HCT116 (cell line): ENCODE measurements at regions not wholly inside any gene's neighbourhood (a gene's known extent, or its start where the extent isn't known, plus 50 kb on each side); places are given as distances from the start of the nearest gene placed in this dataset.

ENCODE experiments used
- ATAC-seq: fragments of 200-7000 bp; cut with Tn5 transposase; 2 replicates; pipeline ENCODE4 v1.9.1; 2020; ENCODE audit warnings: mild to moderate bottlenecking, moderate library complexity
- BruUV-seq: library from RNA; stranded (reverse); fragments of 400-500 nt; replicated peaks from 2 replicates; lab custom pipeline; 2021; lab: Mats Ljungman, UMichigan
- CTCF ChIA-PET: fragments of 300-600 bp; sonication (Branson Sonifier 250); formaldehyde crosslinking; loops from one replicate; lab custom pipeline; 2021; ENCODE audit warnings: antibody characterized with exemption; lab: Charles Lee
- POLR2A ChIA-PET: fragments of 300-600, 350-600 bp; sonication (Branson Sonifier 250); formaldehyde crosslinking; loops from one replicate; lab custom pipeline; 2021; ENCODE audit warnings: antibody characterized with exemption; lab: Charles Lee
- RAD21 ChIA-PET, 2 experiments: fragments of 300-600 bp; sonication (Branson Sonifier 250); formaldehyde crosslinking; loops; one replicate each; lab custom pipeline; 2023; ENCODE audit warnings: low total read pairs in 2 of 2; ENCODE audit not compliant: uncharacterized antibody in 2 of 2, unreplicated experiment in 2 of 2, low non-redundant PET in 1 of 2; lab: Charles Lee
- DNase-seq: peaks from one replicate; pipeline ENCODE4 v3.0.0-alpha.2; 2010; ENCODE audit warnings: low read depth, low spot score
- H2AFZ ChIP-seq: fragments of 200-600 bp; shearing (Covaris generic), sonication (generic); 2 replicates; pipeline ENCODE4 v1.6.1; 2017; ENCODE audit warnings: low read depth, mixed run types, mixed read lengths, antibody characterized with exemption, low read length; ENCODE audit not compliant: poor library complexity, severe bottlenecking
- H3K27ac ChIP-seq: 2 replicates; pipeline ENCODE4 v1.5.1; 2012; ENCODE audit warnings: low read depth, low read length
- H3K27me3 ChIP-seq: fragments of 200-600 bp; sonication (generic); 2 replicates; pipeline ENCODE4 v1.6.1; 2016; ENCODE audit warnings: mixed run types, low read length, mixed read lengths; ENCODE audit not compliant: insufficient read depth
- H3K36me3 ChIP-seq, 2 experiments: fragments of 200-500 bp in 1 of 2; fragments of 200-600 bp in 1 of 2; sonication (Bioruptor generic) in 1 of 2; sonication (generic) in 1 of 2; 2 replicates each; pipeline versions ENCODE4 v1.5.1 to v1.6.1; 2014 to 2016; ENCODE audit warnings: low read length in 2 of 2, inconsistent platforms in 1 of 2, mixed read lengths in 1 of 2, mixed run types in 1 of 2; ENCODE audit not compliant: insufficient read depth in 2 of 2, control insufficient read depth in 1 of 2
- H3K4me1 ChIP-seq, 2 experiments: fragments of 200-600 bp in 1 of 2; sonication (generic) in 1 of 2; 2 replicates each; pipeline versions ENCODE4 v1.5.1 to v1.6.1; 2012 to 2017; ENCODE audit warnings: low read length in 2 of 2, inconsistent platforms in 1 of 2, mild to moderate bottlenecking in 1 of 2, mixed read lengths in 1 of 2, mixed run types in 1 of 2, moderate library complexity in 1 of 2; ENCODE audit not compliant: insufficient read depth in 2 of 2, control insufficient read depth in 1 of 2
- H3K4me2 ChIP-seq: fragments of 200-600 bp; sonication (generic); 2 replicates; pipeline ENCODE4 v1.6.1; 2017; ENCODE audit warnings: mixed run types, low read length, mixed read lengths
- H3K4me3 ChIP-seq, 2 experiments: fragments of 200-600 bp in 1 of 2; sonication (generic) in 1 of 2; replicated peaks in 1 of 2; 2 replicates each; pipeline ENCODE4 v1.5.1; 2011 to 2016; ENCODE audit warnings: low read length in 2 of 2, control low read depth in 1 of 2, low read depth in 1 of 2, mild to moderate bottlenecking in 1 of 2, mixed read lengths in 1 of 2, mixed run types in 1 of 2
- H3K79me2 ChIP-seq: fragments of 200-600 bp; sonication (generic); 2 replicates; pipeline ENCODE4 v1.6.1; 2017; ENCODE audit warnings: mild to moderate bottlenecking, mixed run types, low read length, moderate library complexity, mixed read lengths; ENCODE audit not compliant: insufficient read depth
- H3K9ac ChIP-seq: fragments of 200-600 bp; sonication (generic); 2 replicates; pipeline ENCODE4 v1.6.1; 2016; ENCODE audit warnings: low read length, mixed read lengths
- H3K9me2 ChIP-seq: fragments of 200-600 bp; sonication (generic), shearing (Covaris generic); 2 replicates; pipeline ENCODE4 v1.6.1; 2017; ENCODE audit warnings: mixed run types, mild to moderate bottlenecking, moderate library complexity; ENCODE audit not compliant: insufficient read depth
- H3K9me3 ChIP-seq, 2 experiments: fragments of 200-500 bp in 1 of 2; fragments of 200-600 bp in 1 of 2; sonication (Bioruptor generic) in 1 of 2; sonication (generic) in 1 of 2; 2 replicates each; pipeline ENCODE4 v1.6.1; 2014 to 2017; ENCODE audit warnings: low read length in 2 of 2, mixed read lengths in 2 of 2, inconsistent platforms in 1 of 2, low read depth in 1 of 2, mild to moderate bottlenecking in 1 of 2, mixed run types in 1 of 2, moderate library complexity in 1 of 2; ENCODE audit not compliant: control insufficient read depth in 1 of 2, insufficient read depth in 1 of 2
- H4K20me1 ChIP-seq: fragments of 200-600 bp; sonication (generic), shearing (Covaris generic); 2 replicates; pipeline ENCODE4 v1.6.1; 2017; ENCODE audit warnings: mixed run types, mild to moderate bottlenecking, moderate library complexity; ENCODE audit not compliant: insufficient read depth
- ATF3 ChIP-seq: IDR thresholded peaks from 2 replicates; pipeline ENCODE4 v1.6.1; 2012
- CBX3 ChIP-seq: IDR thresholded peaks from 2 replicates; pipeline ENCODE4 v1.6.1; 2012; ENCODE audit warnings: low read depth
- CEBPB ChIP-seq: IDR thresholded peaks from 2 replicates; pipeline ENCODE4 v1.6.1; 2012; ENCODE audit warnings: low read depth
- CTCF ChIP-seq, 3 experiments: fragments of 200-600 bp in 1 of 3; sonication (generic) in 1 of 3; IDR thresholded peaks in 2 of 3; conservative IDR thresholded peaks in 1 of 3; 2 replicates each; pipeline ENCODE4 v1.5.1; 2012 to 2017; ENCODE audit warnings: low read depth in 2 of 3, low read length in 2 of 3, antibody characterized with exemption in 1 of 3, borderline replicate concordance in 1 of 3, control low read depth in 1 of 3, mild to moderate bottlenecking in 1 of 3, mixed read lengths in 1 of 3, mixed run types in 1 of 3, moderate library complexity in 1 of 3; ENCODE audit not compliant: insufficient read depth in 1 of 3
- ELF1 ChIP-seq: IDR thresholded peaks from 2 replicates; pipeline ENCODE4 v1.6.1; 2012; ENCODE audit warnings: low read depth, borderline replicate concordance
- EZH2phosphoT487 ChIP-seq: fragments of 200-600 bp; IDR thresholded peaks from 2 replicates; pipeline ENCODE4 v1.6.1; 2018; ENCODE audit warnings: antibody characterized with exemption, borderline replicate concordance
- FOSL1 ChIP-seq: IDR thresholded peaks from 2 replicates; pipeline ENCODE4 v1.6.1; 2012; ENCODE audit warnings: low read depth
- POLR2A ChIP-seq: IDR thresholded peaks from 2 replicates; pipeline ENCODE4 v1.7.0; 2011; ENCODE audit warnings: borderline replicate concordance; ENCODE audit not compliant: insufficient read depth, insufficient read length; ENCODE audit errors: extremely low read depth
- POLR2AphosphoS5 ChIP-seq: IDR thresholded peaks from 2 replicates; pipeline ENCODE4 v1.6.1; 2011; ENCODE audit warnings: mild to moderate bottlenecking, low read depth, low read length, moderate library complexity
- REST ChIP-seq: IDR thresholded peaks from 2 replicates; pipeline ENCODE4 v1.6.1; 2012; ENCODE audit warnings: low read depth
- SIN3A ChIP-seq: IDR thresholded peaks from 2 replicates; pipeline ENCODE4 v1.6.1; 2012; ENCODE audit warnings: low read depth
- SRF ChIP-seq: IDR thresholded peaks from 2 replicates; pipeline ENCODE4 v1.6.1; 2012; ENCODE audit warnings: low read depth
- YY1 ChIP-seq: IDR thresholded peaks from 2 replicates; pipeline ENCODE4 v1.6.1; 2011; ENCODE audit warnings: low read length, low read depth, moderate library complexity, mild to moderate bottlenecking; ENCODE audit not compliant: insufficient replicate concordance; ENCODE audit errors: extremely low read depth
- ZBTB33 ChIP-seq: IDR thresholded peaks from 2 replicates; pipeline ENCODE4 v1.6.1; 2011; ENCODE audit warnings: mild to moderate bottlenecking, low read length, moderate library complexity; ENCODE audit not compliant: insufficient replicate concordance; ENCODE audit errors: extremely low read depth
- ZNF274 ChIP-seq: fragments of 200-500 bp; sonication (Bioruptor generic); IDR thresholded peaks from 2 replicates; pipeline ENCODE4 v1.6.1; 2014; ENCODE audit warnings: mild to moderate bottlenecking, low read depth, low read length, inconsistent platforms
- intact Hi-C: fragments of 100-400 bp; cut with micrococcal nuclease; formaldehyde crosslinking; loops from 2 replicates; pipeline ENCODE4 v1.10.0; 2022
- TF ChIP-seq, protein P1 (sequence below): IDR thresholded peaks from 2 replicates; pipeline ENCODE4 v1.6.1; 2012

DNA sequence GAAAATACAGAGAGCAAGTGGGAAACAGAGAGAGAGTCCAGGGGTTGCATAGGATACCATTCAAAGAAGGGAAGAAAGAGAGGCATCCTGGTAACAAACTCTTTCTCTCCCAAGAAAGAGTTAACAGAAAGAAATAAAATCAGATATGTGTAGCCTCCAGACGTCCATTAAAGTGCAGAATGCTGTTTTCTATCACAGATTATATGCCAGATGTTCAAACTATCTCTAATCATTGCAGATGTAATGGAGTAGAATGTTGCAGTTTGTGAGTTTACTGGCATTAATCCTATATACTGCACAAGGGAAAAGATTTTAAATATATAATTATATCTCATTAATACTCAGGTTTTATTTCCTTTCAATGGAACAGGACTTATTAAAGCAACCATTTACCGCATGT, 369.4 kb downstream of the ZNF536 start:
- no peaks in the 10 kb centered on the region for H3K27me3 ChIP-seq
- intact Hi-C loops, result no loop called here

More for the DNA sequence above, 369.4 kb downstream of the ZNF536 start:
- ChIA-PET POLR2A (no interaction called here), RAD21 (no interaction called here), CTCF (no interaction called here)
- H2AFZ ChIP-seq, result no peak overlapping the region
- H3K27ac ChIP-seq, result no peak overlapping the region
- no peak for ATAC-seq
- H3K9me3 ChIP-seq, result peaks cover 0 to 20% of the 10 kb centered on the region in 2 experiments; a peak in 2 of 4 replicates
- TF ChIP-seq SRF (no peak), CTCF (IDR thresholded peaks at IDR 0.05 in 2 of 3, conservative IDR thresholded peaks at IDR 0.05 in 1 of 3; ENCODE audit: borderline replicate concordance in 1 of 3, insufficient read depth in 1 of 3, low read depth in 2 of 3, low read length in 2 of 3) (no peak), POLR2A (no peak), REST (no peak), CEBPB (no peak), ELF1 (no peak), SIN3A (no peak), EZH2phosphoT487 (no peak), CBX3 (no peak), YY1 (no peak), ZBTB33 (no peak), ZNF274 (no peak), ATF3 (no peak), FOSL1 (no peak), POLR2AphosphoS5 (no peak)
- TF ChIP-seq, protein P1, sequence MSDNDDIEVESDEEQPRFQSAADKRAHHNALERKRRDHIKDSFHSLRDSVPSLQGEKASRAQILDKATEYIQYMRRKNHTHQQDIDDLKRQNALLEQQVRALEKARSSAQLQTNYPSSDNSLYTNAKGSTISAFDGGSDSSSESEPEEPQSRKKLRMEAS, result no peak
- no peaks in the 10 kb centered on the region for H3K79me2 ChIP-seq
- no peaks in the 10 kb centered on the region for H3K9me2 ChIP-seq
- no peaks in the 10 kb centered on the region for H3K36me3 ChIP-seq
- H3K9ac ChIP-seq, result no peak overlapping the region
- no TSS peak for BruUV-seq
- no peak overlapping the region for H3K4me2 ChIP-seq
- H3K4me3 ChIP-seq, result no peak overlapping the region
- H4K20me1 ChIP-seq, result no peaks in the 10 kb centered on the region
- DNase-seq, result no peak
- no peaks in the 10 kb centered on the region for H3K4me1 ChIP-seq
